ENCODE measurements at regions not wholly inside any gene's neighbourhood (a gene's known extent, or its start where the extent isn't known, plus 50 kb on each side); places are given as distances from the start of the nearest gene placed in this dataset.

- TF ChIP-seq CTCF (IDR thresholded peaks at IDR 0.05) (no peak), TCF7L2 (IDR thresholded peaks at IDR 0.05; ENCODE audit: low read depth, low read length) (no peak), SIN3A (IDR thresholded peaks at IDR 0.05; ENCODE audit: borderline replicate concordance, insufficient read depth, low read depth, low read length) (no peak)
- TF ChIP-seq, protein P1, sequence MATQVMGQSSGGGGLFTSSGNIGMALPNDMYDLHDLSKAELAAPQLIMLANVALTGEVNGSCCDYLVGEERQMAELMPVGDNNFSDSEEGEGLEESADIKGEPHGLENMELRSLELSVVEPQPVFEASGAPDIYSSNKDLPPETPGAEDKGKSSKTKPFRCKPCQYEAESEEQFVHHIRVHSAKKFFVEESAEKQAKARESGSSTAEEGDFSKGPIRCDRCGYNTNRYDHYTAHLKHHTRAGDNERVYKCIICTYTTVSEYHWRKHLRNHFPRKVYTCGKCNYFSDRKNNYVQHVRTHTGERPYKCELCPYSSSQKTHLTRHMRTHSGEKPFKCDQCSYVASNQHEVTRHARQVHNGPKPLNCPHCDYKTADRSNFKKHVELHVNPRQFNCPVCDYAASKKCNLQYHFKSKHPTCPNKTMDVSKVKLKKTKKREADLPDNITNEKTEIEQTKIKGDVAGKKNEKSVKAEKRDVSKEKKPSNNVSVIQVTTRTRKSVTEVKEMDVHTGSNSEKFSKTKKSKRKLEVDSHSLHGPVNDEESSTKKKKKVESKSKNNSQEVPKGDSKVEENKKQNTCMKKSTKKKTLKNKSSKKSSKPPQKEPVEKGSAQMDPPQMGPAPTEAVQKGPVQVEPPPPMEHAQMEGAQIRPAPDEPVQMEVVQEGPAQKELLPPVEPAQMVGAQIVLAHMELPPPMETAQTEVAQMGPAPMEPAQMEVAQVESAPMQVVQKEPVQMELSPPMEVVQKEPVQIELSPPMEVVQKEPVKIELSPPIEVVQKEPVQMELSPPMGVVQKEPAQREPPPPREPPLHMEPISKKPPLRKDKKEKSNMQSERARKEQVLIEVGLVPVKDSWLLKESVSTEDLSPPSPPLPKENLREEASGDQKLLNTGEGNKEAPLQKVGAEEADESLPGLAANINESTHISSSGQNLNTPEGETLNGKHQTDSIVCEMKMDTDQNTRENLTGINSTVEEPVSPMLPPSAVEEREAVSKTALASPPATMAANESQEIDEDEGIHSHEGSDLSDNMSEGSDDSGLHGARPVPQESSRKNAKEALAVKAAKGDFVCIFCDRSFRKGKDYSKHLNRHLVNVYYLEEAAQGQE (IDR thresholded peaks at IDR 0.05; ENCODE audit: insufficient read depth in 1 of 2, low read depth in 2 of 2, low read length in 1 of 2), result no peak
These were observed 116.8 kb upstream of the TNFAIP3 start for GRCh38 chr6:137750297-137750696.

All from Panc1 (cell line).